ENCODE measurements at regions not wholly inside any gene's neighbourhood (a gene's known extent, or its start where the extent isn't known, plus 50 kb on each side); places are given as distances from the start of the nearest gene placed in this dataset.

DNA sequence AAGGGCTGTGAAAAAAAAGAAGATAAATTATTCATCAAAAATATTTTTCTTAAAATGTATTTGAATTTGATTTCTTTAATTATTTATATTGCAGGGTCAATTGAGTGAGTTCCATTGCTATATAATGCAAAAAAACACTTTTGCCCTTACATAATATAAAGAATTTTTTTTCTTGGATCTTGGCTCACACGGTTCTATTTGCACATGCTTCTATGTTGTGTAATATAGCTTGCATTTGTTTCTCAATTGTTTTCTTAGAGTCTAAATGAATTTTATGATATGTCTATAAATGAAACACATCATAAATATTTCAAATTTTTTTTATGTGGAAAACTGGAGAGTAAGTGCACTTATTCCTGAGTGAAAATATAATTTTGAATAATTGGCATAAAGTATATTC is 694.2 kb downstream of the SLC6A15 start:
- no peaks in the 10 kb centered on the region for H3K4me1 ChIP-seq (ENCODE audit: insufficient read depth, low read length)
- H3K9me3 Mint-ChIP-seq (ENCODE audit: unreplicated experiment) = no peaks in the 10 kb centered on the region
- H3K4me1 Mint-ChIP-seq (ENCODE audit: low read depth, unreplicated experiment) = no peaks in the 10 kb centered on the region
- H3K36me3 Mint-ChIP-seq (ENCODE audit: low read depth, unreplicated experiment) = no peaks in the 10 kb centered on the region
- no peak overlapping the region for H3K27ac ChIP-seq (ENCODE audit: low read depth, low read length)
- FAIRE-seq (no peak), DNase-seq (ENCODE audit: low read depth) (no peak)
- H3K27me3 Mint-ChIP-seq (ENCODE audit: low read depth, unreplicated experiment) = no peaks in the 10 kb centered on the region
- no peak overlapping the region for H3K4me3 Mint-ChIP-seq (ENCODE audit: unreplicated experiment)
- H4K20me1 ChIP-seq (ENCODE audit: insufficient read depth, low read length) = no peaks in the 10 kb centered on the region
- no peak overlapping the region for H3K9ac ChIP-seq (ENCODE audit: low read length)
- H3K27me3 ChIP-seq (ENCODE audit: insufficient read depth, low read length) = no peaks in the 10 kb centered on the region
- H3K79me2 ChIP-seq (ENCODE audit: insufficient read depth, low read length) = no peaks in the 10 kb centered on the region
- no peaks in the 10 kb centered on the region for H3K36me3 ChIP-seq (ENCODE audit: insufficient read depth, low read length)
- no peaks in the 10 kb centered on the region for H3K9me3 ChIP-seq (ENCODE audit: insufficient read depth, low read depth, low read length)
- no peak overlapping the region for H3K27ac Mint-ChIP-seq (ENCODE audit: unreplicated experiment)
- H3K4me3 ChIP-seq (ENCODE audit: insufficient read depth, low read depth, low read length) = no peak overlapping the region
- TF ChIP-seq EZH2 (IDR thresholded peaks at IDR 0.05; ENCODE audit: insufficient read depth, low read length) (no peak), CTCF (IDR thresholded peaks at IDR 0.05; ENCODE audit: insufficient read depth, low read depth, low read length) (no peak)
- no peak overlapping the region for H2AFZ ChIP-seq (ENCODE audit: low read depth, low read length)
- no peak overlapping the region for H3K4me2 ChIP-seq (ENCODE audit: low read length)

- Histone ChIP-seq H3K9me3 (ENCODE audit: insufficient read depth, low read depth, low read length) (no peaks in the 10 kb centered on the region), H3K27ac (ENCODE audit: low read depth, low read length) (no peak overlapping the region), H3K4me2 (ENCODE audit: low read length) (no peak overlapping the region), H3K9ac (ENCODE audit: low read length) (no peak overlapping the region), H3K27me3 (ENCODE audit: insufficient read depth, low read length) (no peaks in the 10 kb centered on the region), H4K20me1 (ENCODE audit: insufficient read depth, low read length) (no peaks in the 10 kb centered on the region), H3K4me1 (ENCODE audit: insufficient read depth, low read length) (no peaks in the 10 kb centered on the region), H3K36me3 (ENCODE audit: insufficient read depth, low read length) (no peaks in the 10 kb centered on the region), H3K4me3 (ENCODE audit: insufficient read depth, low read depth, low read length) (no peak overlapping the region), H3K79me2 (ENCODE audit: insufficient read depth, low read length) (no peaks in the 10 kb centered on the region), H2AFZ (ENCODE audit: low read depth, low read length) (no peak overlapping the region)
- no peak for DNase-seq (ENCODE audit: low read depth)
- Mint-ChIP-seq H3K4me1 (ENCODE audit: low read depth, unreplicated experiment) (no peaks in the 10 kb centered on the region), H3K27ac (ENCODE audit: unreplicated experiment) (no peak overlapping the region), H3K36me3 (ENCODE audit: low read depth, unreplicated experiment) (no peaks in the 10 kb centered on the region), H3K4me3 (ENCODE audit: unreplicated experiment) (no peak overlapping the region), H3K27me3 (ENCODE audit: low read depth, unreplicated experiment) (no peaks in the 10 kb centered on the region), H3K9me3 (ENCODE audit: unreplicated experiment) (peaks cover 4% of the 10 kb centered on the region)
- TF ChIP-seq EZH2 (IDR thresholded peaks at IDR 0.05; ENCODE audit: insufficient read depth, low read length) = no peak
- no peak for TF ChIP-seq CTCF (IDR thresholded peaks at IDR 0.05; ENCODE audit: insufficient read depth, low read depth, low read length)
- FAIRE-seq = no peak
Observed at GRCh38 chr12:84201976-84202375, 710.6 kb downstream of the SLC6A15 start.

GRCh38 chr12:84198294-84198946 is 714.2 kb downstream of the SLC6A15 start:
- Histone ChIP-seq H3K27ac (ENCODE audit: low read depth, low read length) (no peak overlapping the region), H3K79me2 (ENCODE audit: insufficient read depth, low read length) (no peaks in the 10 kb centered on the region), H3K27me3 (ENCODE audit: insufficient read depth, low read length) (no peaks in the 10 kb centered on the region), H3K4me2 (ENCODE audit: low read length) (no peak overlapping the region), H3K36me3 (ENCODE audit: insufficient read depth, low read length) (no peaks in the 10 kb centered on the region), H3K4me3 (ENCODE audit: insufficient read depth, low read depth, low read length) (no peak overlapping the region), H3K4me1 (ENCODE audit: insufficient read depth, low read length) (no peaks in the 10 kb centered on the region), H2AFZ (ENCODE audit: low read depth, low read length) (no peak overlapping the region), H4K20me1 (ENCODE audit: insufficient read depth, low read length) (no peaks in the 10 kb centered on the region), H3K9me3 (ENCODE audit: insufficient read depth, low read depth, low read length) (no peaks in the 10 kb centered on the region), H3K9ac (ENCODE audit: low read length) (no peak overlapping the region)
- Mint-ChIP-seq H3K4me3 (ENCODE audit: unreplicated experiment) (no peak overlapping the region), H3K4me1 (ENCODE audit: low read depth, unreplicated experiment) (no peaks in the 10 kb centered on the region), H3K36me3 (ENCODE audit: low read depth, unreplicated experiment) (no peaks in the 10 kb centered on the region), H3K27ac (ENCODE audit: unreplicated experiment) (no peak overlapping the region), H3K9me3 (ENCODE audit: unreplicated experiment) (peaks cover 7% of the 10 kb centered on the region), H3K27me3 (ENCODE audit: low read depth, unreplicated experiment) (no peaks in the 10 kb centered on the region)
- TF ChIP-seq CTCF (IDR thresholded peaks at IDR 0.05; ENCODE audit: insufficient read depth, low read depth, low read length) (no peak), EZH2 (IDR thresholded peaks at IDR 0.05; ENCODE audit: insufficient read depth, low read length) (no peak)
- no peak for DNase-seq (ENCODE audit: low read depth)
- FAIRE-seq = no peak

Data from astrocyte (in vitro differentiated cells and primary cell).